ENCODE measurements at regions not wholly inside any gene's neighbourhood (a gene's known extent, or its start where the extent isn't known, plus 50 kb on each side); places are given as distances from the start of the nearest gene placed in this dataset.

GRCh38 chr11:109869536-109869935, 223.7 kb upstream of the ZC3H12C start:
- no peak for ATAC-seq (replicated peaks)
- H3K27ac Mint-ChIP-seq = no peak overlapping the region
- H3K9me3 Mint-ChIP-seq = peaks cover 3% of the 10 kb centered on the region
- no peaks in the 10 kb centered on the region for H3K4me1 Mint-ChIP-seq
- H3K36me3 Mint-ChIP-seq (ENCODE audit: low read depth) = no peaks in the 10 kb centered on the region
- peaks cover 4% of the 10 kb centered on the region for H3K27me3 Mint-ChIP-seq
- no peak overlapping the region for H3K4me3 Mint-ChIP-seq

GRCh38 chr11:109870297-109870696, 222.9 kb upstream of the ZC3H12C start:
- Mint-ChIP-seq H3K27ac (no peak overlapping the region), H3K4me3 (no peak overlapping the region), H3K4me1 (no peaks in the 10 kb centered on the region), H3K36me3 (ENCODE audit: low read depth) (no peaks in the 10 kb centered on the region), H3K9me3 (peaks cover 3% of the 10 kb centered on the region), H3K27me3 (peaks cover 4% of the 10 kb centered on the region)
- no peak for ATAC-seq (replicated peaks)

GRCh38 chr11:109877043-109877442, 216.1 kb upstream of the ZC3H12C start:
- Mint-ChIP-seq H3K4me3 (no peak overlapping the region), H3K4me1 (no peaks in the 10 kb centered on the region), H3K36me3 (ENCODE audit: low read depth) (no peaks in the 10 kb centered on the region), H3K27me3 (no peaks in the 10 kb centered on the region), H3K9me3 (peaks cover 5% of the 10 kb centered on the region), H3K27ac (no peak overlapping the region)
- no peak for ATAC-seq (replicated peaks)

GRCh38 chr11:109884501-109884900, 208.7 kb upstream of the ZC3H12C start:
- no peak for ATAC-seq (replicated peaks)
- no peaks in the 10 kb centered on the region for H3K4me1 Mint-ChIP-seq
- H3K9me3 Mint-ChIP-seq = peaks cover 7% of the 10 kb centered on the region
- H3K27me3 Mint-ChIP-seq = no peaks in the 10 kb centered on the region
- no peaks in the 10 kb centered on the region for H3K36me3 Mint-ChIP-seq (ENCODE audit: low read depth)
- H3K4me3 Mint-ChIP-seq = no peak overlapping the region
- H3K27ac Mint-ChIP-seq = no peak overlapping the region

DNA sequence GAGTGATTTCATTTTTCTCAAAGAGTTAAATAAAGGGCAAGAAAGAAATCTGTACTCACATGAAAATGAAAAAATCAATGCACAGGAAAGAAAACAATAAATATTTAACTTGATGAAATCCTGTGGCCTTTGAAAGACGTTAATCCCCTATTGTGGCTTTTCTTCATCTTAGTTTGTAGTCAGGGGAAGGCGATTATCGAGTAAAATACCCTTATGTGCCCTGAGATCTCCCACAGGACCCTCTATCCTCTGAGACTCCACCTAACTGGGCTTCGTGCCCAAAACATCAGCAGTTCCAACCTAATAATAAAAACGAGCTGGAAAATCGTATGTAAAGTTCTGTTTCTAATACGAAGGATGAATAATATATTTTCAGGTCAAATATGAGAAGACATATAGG, 208.2 kb upstream of the ZC3H12C start:
- Mint-ChIP-seq H3K4me3 (no peak overlapping the region), H3K36me3 (ENCODE audit: low read depth) (no peaks in the 10 kb centered on the region), H3K27me3 (no peaks in the 10 kb centered on the region), H3K27ac (no peak overlapping the region), H3K9me3 (peaks cover 7% of the 10 kb centered on the region), H3K4me1 (no peaks in the 10 kb centered on the region)
- no peak for ATAC-seq (replicated peaks)

DNA sequence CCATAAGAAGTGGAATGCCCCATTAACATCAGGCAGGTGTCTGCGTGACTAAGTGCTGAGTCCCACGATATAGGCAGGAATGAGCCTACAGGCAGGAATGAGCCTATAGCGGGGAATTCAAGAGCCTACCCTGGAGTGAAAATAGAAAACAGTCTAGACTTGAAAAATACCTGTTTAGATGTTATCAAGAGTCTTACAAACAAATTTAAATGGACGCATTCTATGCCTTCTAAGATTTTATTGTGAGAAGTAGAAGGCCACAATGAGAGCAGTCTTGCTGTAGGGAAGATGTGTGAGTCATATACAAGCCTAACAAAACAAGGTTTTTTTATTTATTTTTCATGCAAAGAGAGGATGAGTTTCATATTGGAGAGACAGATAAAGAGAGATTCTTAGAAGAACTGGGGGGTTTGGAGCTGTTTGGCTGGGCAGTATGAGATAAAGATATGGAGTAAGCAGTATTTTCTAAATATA, 200.8 kb upstream of the ZC3H12C start:
- Mint-ChIP-seq H3K9me3 (no peaks in the 10 kb centered on the region), H3K27ac (no peak overlapping the region), H3K36me3 (ENCODE audit: low read depth) (no peaks in the 10 kb centered on the region), H3K4me3 (no peak overlapping the region), H3K4me1 (no peaks in the 10 kb centered on the region), H3K27me3 (peaks cover 8% of the 10 kb centered on the region)
- no peak for ATAC-seq (replicated peaks)

- Mint-ChIP-seq H3K9me3 (peaks cover 7% of the 10 kb centered on the region), H3K27ac (no peak overlapping the region), H3K36me3 (ENCODE audit: low read depth) (no peaks in the 10 kb centered on the region), H3K27me3 (peaks cover 8% of the 10 kb centered on the region), H3K4me1 (no peaks in the 10 kb centered on the region), H3K4me3 (no peak overlapping the region)
- no peak for ATAC-seq (replicated peaks)
These were observed 198.9 kb upstream of the ZC3H12C start for GRCh38 chr11:109894242-109894641.

GRCh38 chr11:109898592-109898991, 194.6 kb upstream of the ZC3H12C start:
- no peaks in the 10 kb centered on the region for H3K36me3 Mint-ChIP-seq (ENCODE audit: low read depth)
- no peak for ATAC-seq (replicated peaks)
- H3K27ac Mint-ChIP-seq = no peak overlapping the region

GRCh38 chr11:109902764-109903433, 190.3 kb upstream of the ZC3H12C start:
- no peak for ATAC-seq (replicated peaks)
- Mint-ChIP-seq H3K27me3 (peaks cover 6% of the 10 kb centered on the region), H3K4me3 (no peak overlapping the region), H3K36me3 (ENCODE audit: low read depth) (no peaks in the 10 kb centered on the region), H3K9me3 (peaks cover 10% of the 10 kb centered on the region), H3K27ac (no peak overlapping the region), H3K4me1 (no peaks in the 10 kb centered on the region)

More at GRCh38 chr11:109898592-109898991, 194.6 kb upstream of the ZC3H12C start:
- Mint-ChIP-seq H3K9me3 (peaks cover 10% of the 10 kb centered on the region), H3K4me1 (no peaks in the 10 kb centered on the region), H3K27me3 (peaks cover 3% of the 10 kb centered on the region), H3K4me3 (no peak overlapping the region)

GRCh38 chr11:109911488-109911887, 181.7 kb upstream of the ZC3H12C start:
- Mint-ChIP-seq H3K4me3 (no peak overlapping the region), H3K27me3 (peaks cover 6% of the 10 kb centered on the region), H3K36me3 (ENCODE audit: low read depth) (no peaks in the 10 kb centered on the region), H3K27ac (no peak overlapping the region), H3K9me3 (peaks cover 3% of the 10 kb centered on the region), H3K4me1 (no peaks in the 10 kb centered on the region)
- ATAC-seq (replicated peaks) = no peak

- no peaks in the 10 kb centered on the region for H3K4me1 Mint-ChIP-seq
- ATAC-seq (replicated peaks) = no peak
- H3K9me3 Mint-ChIP-seq = peaks cover 3% of the 10 kb centered on the region
These were observed 179.2 kb upstream of the ZC3H12C start for GRCh38 chr11:109914038-109914437.

GRCh38 chr11:109914809-109915653, 178.2 kb upstream of the ZC3H12C start:
- peaks cover 3% of the 10 kb centered on the region for H3K9me3 Mint-ChIP-seq
- no peak for ATAC-seq (replicated peaks)
- no peaks in the 10 kb centered on the region for H3K36me3 Mint-ChIP-seq (ENCODE audit: low read depth)
- H3K4me1 Mint-ChIP-seq = no peaks in the 10 kb centered on the region
- H3K4me3 Mint-ChIP-seq = no peak overlapping the region
- H3K27ac Mint-ChIP-seq = no peak overlapping the region
- no peaks in the 10 kb centered on the region for H3K27me3 Mint-ChIP-seq

More at GRCh38 chr11:109914038-109914437, 179.2 kb upstream of the ZC3H12C start:
- Mint-ChIP-seq H3K27me3 (no peaks in the 10 kb centered on the region), H3K36me3 (ENCODE audit: low read depth) (no peaks in the 10 kb centered on the region), H3K4me3 (no peak overlapping the region), H3K27ac (no peak overlapping the region)

GRCh38 chr11:109926941-109927340, 166.3 kb upstream of the ZC3H12C start:
- Mint-ChIP-seq H3K36me3 (ENCODE audit: low read depth) (no peaks in the 10 kb centered on the region), H3K4me1 (no peaks in the 10 kb centered on the region), H3K9me3 (no peaks in the 10 kb centered on the region)

GRCh38 chr11:109929308-109929707, 163.9 kb upstream of the ZC3H12C start:
- no peaks in the 10 kb centered on the region for H3K4me1 Mint-ChIP-seq
- no peak overlapping the region for H3K4me3 Mint-ChIP-seq
- H3K27me3 Mint-ChIP-seq = peaks cover 7% of the 10 kb centered on the region
- H3K36me3 Mint-ChIP-seq (ENCODE audit: low read depth) = no peaks in the 10 kb centered on the region
- H3K27ac Mint-ChIP-seq = no peak overlapping the region
- no peak for ATAC-seq (replicated peaks)
- H3K9me3 Mint-ChIP-seq = no peaks in the 10 kb centered on the region

More at GRCh38 chr11:109926941-109927340, 166.3 kb upstream of the ZC3H12C start:
- Mint-ChIP-seq H3K27ac (no peak overlapping the region), H3K27me3 (peaks cover 9% of the 10 kb centered on the region), H3K4me3 (no peak overlapping the region)
- no peak for ATAC-seq (replicated peaks)

DNA sequence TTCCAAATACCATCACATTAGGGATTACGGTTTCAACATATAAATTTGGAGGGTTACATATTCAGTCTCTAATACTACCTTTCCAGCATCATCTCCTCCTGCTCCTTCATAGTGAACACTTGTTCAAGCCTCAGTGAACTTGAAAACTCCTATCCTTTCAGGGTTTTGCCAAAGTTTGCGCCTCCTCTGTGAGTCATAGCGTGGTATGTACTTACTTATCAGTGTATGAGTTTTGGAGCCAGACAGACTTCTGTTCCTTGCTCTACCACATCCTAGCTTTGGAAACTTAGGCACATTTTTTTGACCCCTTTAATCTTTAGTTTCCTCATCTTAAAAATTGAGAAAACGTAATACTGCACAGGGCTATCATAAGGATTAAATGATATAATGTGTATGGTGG, 160.1 kb upstream of the ZC3H12C start:
- Mint-ChIP-seq H3K36me3 (ENCODE audit: low read depth) (no peaks in the 10 kb centered on the region), H3K9me3 (no peaks in the 10 kb centered on the region), H3K4me3 (no peak overlapping the region), H3K4me1 (no peaks in the 10 kb centered on the region), H3K27ac (no peak overlapping the region), H3K27me3 (peaks cover 14% of the 10 kb centered on the region)
- ATAC-seq (replicated peaks) = no peak
